ENCODE measurements at regions not wholly inside any gene's neighbourhood (a gene's known extent, or its start where the extent isn't known, plus 50 kb on each side); places are given as distances from the start of the nearest gene placed in this dataset.
"Not testable (repeated sequence)": the region's sequence is repeated elsewhere in the genome, so short reads cannot be mapped to it uniquely, and the experiment has no call there.

DNA sequence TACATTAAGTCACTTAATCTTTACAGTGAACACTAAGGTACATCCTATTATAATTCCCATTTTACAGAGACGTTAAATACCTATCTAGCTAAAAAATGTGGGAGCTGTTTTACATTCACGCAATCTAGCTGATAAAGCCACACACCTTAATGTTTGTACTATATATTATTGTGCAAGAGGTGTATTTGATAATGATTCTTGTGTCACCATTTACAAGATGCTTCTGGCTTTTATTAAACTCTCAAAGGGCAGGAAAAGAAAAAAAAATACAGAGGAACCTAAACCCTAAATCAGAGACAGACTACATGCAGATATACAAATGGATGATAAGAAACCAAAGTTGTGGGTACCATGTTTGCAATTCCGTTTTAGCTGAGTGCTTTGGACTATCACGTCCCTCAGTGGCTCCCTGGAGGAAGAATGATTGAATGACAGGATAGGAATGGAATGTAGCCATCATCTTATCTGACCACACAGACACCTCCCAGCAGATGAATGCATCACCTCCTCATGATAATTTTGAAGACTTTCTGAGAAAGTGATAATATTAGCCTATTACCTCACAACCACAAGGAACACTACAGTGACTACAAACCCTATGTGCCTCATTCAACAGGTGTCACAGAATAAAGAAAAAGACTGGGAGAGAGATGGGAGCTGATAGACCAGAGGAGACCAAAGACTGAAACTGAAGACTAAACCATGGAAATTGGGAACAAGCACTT, 230.5 kb upstream of the SERP2 start:
- H3K27me3 ChIP-seq, result no peaks in the 10 kb centered on the region
- TF ChIP-seq, protein P1, sequence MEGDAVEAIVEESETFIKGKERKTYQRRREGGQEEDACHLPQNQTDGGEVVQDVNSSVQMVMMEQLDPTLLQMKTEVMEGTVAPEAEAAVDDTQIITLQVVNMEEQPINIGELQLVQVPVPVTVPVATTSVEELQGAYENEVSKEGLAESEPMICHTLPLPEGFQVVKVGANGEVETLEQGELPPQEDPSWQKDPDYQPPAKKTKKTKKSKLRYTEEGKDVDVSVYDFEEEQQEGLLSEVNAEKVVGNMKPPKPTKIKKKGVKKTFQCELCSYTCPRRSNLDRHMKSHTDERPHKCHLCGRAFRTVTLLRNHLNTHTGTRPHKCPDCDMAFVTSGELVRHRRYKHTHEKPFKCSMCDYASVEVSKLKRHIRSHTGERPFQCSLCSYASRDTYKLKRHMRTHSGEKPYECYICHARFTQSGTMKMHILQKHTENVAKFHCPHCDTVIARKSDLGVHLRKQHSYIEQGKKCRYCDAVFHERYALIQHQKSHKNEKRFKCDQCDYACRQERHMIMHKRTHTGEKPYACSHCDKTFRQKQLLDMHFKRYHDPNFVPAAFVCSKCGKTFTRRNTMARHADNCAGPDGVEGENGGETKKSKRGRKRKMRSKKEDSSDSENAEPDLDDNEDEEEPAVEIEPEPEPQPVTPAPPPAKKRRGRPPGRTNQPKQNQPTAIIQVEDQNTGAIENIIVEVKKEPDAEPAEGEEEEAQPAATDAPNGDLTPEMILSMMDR (IDR thresholded peaks at IDR 0.05), result no peak
- H3K36me3 ChIP-seq, result no peaks in the 10 kb centered on the region
- H3K9me3 ChIP-seq, result no peaks in the 10 kb centered on the region
- peak overlapping the region; percentile 52 to 82 for H3K4me3 ChIP-seq (ENCODE audit: low read depth in 1 of 2, low read length in 1 of 2)
- peaks cover 12 to 15% of the 10 kb centered on the region in 2 experiments for H3K4me1 ChIP-seq (ENCODE audit: control insufficient read depth in 1 of 2, insufficient read depth in 1 of 2, low read depth in 1 of 2, low read length in 1 of 2)
- no peak overlapping the region for H3K27ac ChIP-seq

DNA sequence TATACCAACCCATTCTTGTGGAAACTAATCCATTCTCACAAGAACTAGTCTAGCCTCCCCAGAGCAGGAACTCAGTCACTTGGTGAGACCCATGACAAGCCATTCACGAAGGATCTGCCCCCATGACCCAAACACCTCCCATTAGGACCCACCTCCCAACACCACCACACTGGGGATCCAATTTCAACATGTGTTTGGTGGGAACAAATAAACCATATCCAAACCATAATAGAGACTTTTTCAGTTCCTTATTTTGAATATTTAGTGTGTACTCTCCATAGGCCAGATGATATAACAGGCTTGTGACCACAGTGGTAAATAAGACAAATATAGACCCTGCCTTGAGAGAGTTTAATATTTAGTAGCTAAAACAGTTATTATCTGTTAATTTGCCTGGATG, 227.5 kb upstream of the SERP2 start:
- Histone ChIP-seq H3K27ac (no peak overlapping the region), H3K4me1 (ENCODE audit: control insufficient read depth in 1 of 2, insufficient read depth in 1 of 2, low read depth in 1 of 2, low read length in 1 of 2) (peaks cover 11 to 13% of the 10 kb centered on the region in 2 experiments)
- TF ChIP-seq, protein P1 (IDR thresholded peaks at IDR 0.05), result no peak

DNA sequence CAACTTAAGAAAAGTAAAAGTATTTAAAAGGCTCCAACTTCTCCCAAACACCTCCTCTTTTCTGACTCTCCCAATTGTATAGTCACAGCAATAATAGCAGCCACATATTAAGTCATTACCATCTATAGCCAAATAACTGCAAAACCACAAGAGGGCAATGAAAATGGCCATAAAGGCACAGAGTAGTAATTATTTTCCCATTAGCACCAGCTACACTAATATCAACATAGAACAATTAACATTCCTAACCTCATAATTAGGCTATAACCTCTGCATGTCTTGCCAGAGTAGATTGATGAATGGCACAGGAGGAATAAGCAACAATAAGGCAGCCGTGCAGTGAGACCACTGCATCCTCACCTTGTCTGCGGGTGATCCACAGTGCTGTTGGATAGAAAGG, 226.4 kb upstream of the SERP2 start:
- Histone ChIP-seq H3K4me3 (ENCODE audit: low read depth in 1 of 2, low read length in 1 of 2) (no peak overlapping the region), H3K27me3 (no peaks in the 10 kb centered on the region), H3K4me1 (ENCODE audit: control insufficient read depth in 1 of 2, insufficient read depth in 1 of 2, low read depth in 1 of 2, low read length in 1 of 2) (peaks cover 6 to 7% of the 10 kb centered on the region in 2 experiments), H3K27ac (no peak overlapping the region), H3K9me3 (no peaks in the 10 kb centered on the region), H3K36me3 (no peaks in the 10 kb centered on the region)
- TF ChIP-seq, protein P1 (IDR thresholded peaks at IDR 0.05), result no peak

More for the DNA sequence above, 227.5 kb upstream of the SERP2 start:
- no peaks in the 10 kb centered on the region for H3K36me3 ChIP-seq
- no peaks in the 10 kb centered on the region for H3K27me3 ChIP-seq
- H3K9me3 ChIP-seq, result no peaks in the 10 kb centered on the region
- no peak overlapping the region for H3K4me3 ChIP-seq (ENCODE audit: low read depth in 1 of 2, low read length in 1 of 2)

DNA sequence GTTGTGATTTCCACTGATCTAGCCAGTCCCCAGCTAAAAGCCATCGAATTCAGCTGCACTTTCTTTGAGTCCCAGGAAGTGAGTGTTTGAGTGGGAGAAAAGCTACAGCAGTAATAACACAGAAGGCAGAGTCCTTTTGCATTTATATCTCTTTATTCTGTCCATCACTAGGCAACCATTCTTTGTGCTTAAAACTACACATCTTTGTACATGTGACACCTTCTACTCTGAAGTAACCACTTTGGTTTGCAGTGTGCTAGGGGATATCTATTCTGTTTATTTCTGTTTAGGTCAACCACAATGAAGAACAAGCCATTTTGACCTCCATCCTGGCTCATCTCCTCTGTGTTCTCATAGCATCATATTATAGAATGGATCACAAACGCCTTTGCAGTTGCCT, 226.0 kb upstream of the SERP2 start:
- Histone ChIP-seq H3K27me3 (no peaks in the 10 kb centered on the region), H3K9me3 (no peaks in the 10 kb centered on the region), H3K36me3 (no peaks in the 10 kb centered on the region), H3K4me1 (ENCODE audit: control insufficient read depth in 1 of 2, insufficient read depth in 1 of 2, low read depth in 1 of 2, low read length in 1 of 2) (peaks cover 2 to 3% of the 10 kb centered on the region in 2 experiments), H3K4me3 (ENCODE audit: low read depth in 1 of 2, low read length in 1 of 2) (no peak overlapping the region), H3K27ac (no peak overlapping the region)
- TF ChIP-seq, protein P1 (IDR thresholded peaks at IDR 0.05), result no peak

DNA sequence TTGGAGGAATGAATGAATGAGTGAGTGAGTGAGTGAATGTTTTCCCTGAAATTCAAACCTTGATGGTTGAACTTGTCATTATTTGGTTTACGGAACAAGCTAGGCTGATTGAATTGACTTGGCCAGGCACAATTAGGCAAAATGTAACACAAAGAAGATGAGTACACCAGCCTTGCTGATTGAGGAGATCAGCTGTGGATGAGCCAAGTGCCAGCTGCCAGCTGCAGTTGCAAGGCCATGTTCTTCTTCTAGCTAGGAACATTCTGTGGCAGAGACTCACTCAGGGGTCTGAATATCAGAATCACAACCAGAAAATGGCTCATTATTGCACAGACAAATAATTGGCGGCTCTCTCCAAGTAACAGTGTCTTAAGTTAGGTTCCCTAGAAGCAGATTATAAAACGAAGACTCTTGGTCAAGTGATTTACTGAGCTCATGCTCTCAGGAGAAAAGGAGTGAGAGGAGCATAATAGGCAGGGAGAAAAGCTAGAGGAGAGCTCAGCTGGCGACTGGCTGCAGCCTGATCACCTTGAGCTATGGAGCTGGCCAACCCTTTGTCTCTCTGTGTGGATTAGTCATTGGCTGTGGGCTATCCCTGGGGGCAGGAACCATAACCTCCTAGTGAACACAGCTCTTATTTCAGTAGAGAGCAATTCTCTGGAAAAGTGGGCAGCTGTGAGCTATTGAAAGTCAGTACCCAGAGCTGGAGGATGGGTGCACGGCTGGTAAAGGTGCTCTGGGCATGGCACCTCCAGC, 225.3 kb upstream of the SERP2 start:
- H3K27me3 ChIP-seq, result no peaks in the 10 kb centered on the region
- TF ChIP-seq, protein P1 (IDR thresholded peaks at IDR 0.05), result no peak

DNA sequence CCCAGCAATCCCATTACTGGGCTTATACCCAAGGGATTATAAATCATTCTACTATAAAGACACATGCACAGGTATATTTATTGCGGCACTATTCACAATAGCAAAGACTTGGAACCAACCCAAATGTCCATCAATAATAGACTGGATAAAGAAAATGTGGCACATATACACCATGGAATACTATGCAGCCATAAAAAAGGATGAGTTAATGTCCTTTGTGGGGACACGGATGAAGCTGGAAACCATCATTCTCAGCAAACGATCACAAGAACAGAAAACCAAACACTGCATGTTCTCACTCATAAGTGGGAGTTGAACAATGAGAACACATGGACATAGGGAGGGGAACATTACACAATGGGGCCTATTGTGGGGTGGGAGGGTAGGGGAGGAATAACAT, 224.4 kb upstream of the SERP2 start:
- not testable (repeated sequence) for H3K27ac ChIP-seq; H3K4me1 ChIP-seq (ENCODE audit: control insufficient read depth in 1 of 2, insufficient read depth in 1 of 2, low read depth in 1 of 2, low read length in 1 of 2); H3K36me3 ChIP-seq; H3K4me3 ChIP-seq (ENCODE audit: low read depth in 1 of 2, low read length in 1 of 2); H3K27me3 ChIP-seq; H3K9me3 ChIP-seq

More for the DNA sequence above, 225.3 kb upstream of the SERP2 start:
- Histone ChIP-seq H3K4me1 (ENCODE audit: control insufficient read depth in 1 of 2, insufficient read depth in 1 of 2, low read depth in 1 of 2, low read length in 1 of 2) (no peaks in the 10 kb centered on the region), H3K4me3 (ENCODE audit: low read depth in 1 of 2, low read length in 1 of 2) (no peak overlapping the region), H3K36me3 (no peaks in the 10 kb centered on the region), H3K9me3 (no peaks in the 10 kb centered on the region), H3K27ac (no peak overlapping the region)

All from neutrophil (primary cell).